ENCODE measurements at regions not wholly inside any gene's neighbourhood (a gene's known extent, or its start where the extent isn't known, plus 50 kb on each side); places are given as distances from the start of the nearest gene placed in this dataset.

DNA sequence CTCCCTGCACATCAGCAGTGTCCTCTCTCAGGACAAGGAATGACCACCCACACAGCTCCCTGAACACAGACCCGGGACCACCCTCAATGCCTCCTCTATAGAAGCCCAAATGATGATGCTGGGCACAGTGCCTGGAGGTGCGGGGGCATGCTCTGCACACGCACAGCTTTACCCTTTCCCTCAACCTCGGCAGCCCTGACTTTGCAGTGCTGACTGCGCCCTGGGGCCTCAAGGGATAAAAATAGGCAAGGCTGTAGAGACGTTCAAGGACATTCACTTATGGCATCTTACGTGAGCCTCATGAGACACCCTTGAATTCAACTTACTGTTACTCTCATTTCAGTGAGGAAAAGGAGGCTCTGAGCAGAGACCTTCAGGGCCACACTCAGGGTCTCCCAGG, 521.6 kb upstream of the MGMT start:
- H3K9me3 ChIP-seq (ENCODE audit: low read length) = no peaks in the 10 kb centered on the region
- H3K9ac ChIP-seq (ENCODE audit: low read length) = no peak overlapping the region
- no peak for TF ChIP-seq EZH2 (IDR thresholded peaks at IDR 0.05; ENCODE audit: borderline replicate concordance, low read length)
- TF ChIP-seq, protein P1, sequence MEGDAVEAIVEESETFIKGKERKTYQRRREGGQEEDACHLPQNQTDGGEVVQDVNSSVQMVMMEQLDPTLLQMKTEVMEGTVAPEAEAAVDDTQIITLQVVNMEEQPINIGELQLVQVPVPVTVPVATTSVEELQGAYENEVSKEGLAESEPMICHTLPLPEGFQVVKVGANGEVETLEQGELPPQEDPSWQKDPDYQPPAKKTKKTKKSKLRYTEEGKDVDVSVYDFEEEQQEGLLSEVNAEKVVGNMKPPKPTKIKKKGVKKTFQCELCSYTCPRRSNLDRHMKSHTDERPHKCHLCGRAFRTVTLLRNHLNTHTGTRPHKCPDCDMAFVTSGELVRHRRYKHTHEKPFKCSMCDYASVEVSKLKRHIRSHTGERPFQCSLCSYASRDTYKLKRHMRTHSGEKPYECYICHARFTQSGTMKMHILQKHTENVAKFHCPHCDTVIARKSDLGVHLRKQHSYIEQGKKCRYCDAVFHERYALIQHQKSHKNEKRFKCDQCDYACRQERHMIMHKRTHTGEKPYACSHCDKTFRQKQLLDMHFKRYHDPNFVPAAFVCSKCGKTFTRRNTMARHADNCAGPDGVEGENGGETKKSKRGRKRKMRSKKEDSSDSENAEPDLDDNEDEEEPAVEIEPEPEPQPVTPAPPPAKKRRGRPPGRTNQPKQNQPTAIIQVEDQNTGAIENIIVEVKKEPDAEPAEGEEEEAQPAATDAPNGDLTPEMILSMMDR (IDR thresholded peaks at IDR 0.05; ENCODE audit: low read length) = no peak
- no peaks in the 10 kb centered on the region for H3K79me2 ChIP-seq (ENCODE audit: insufficient read depth, low read length)
- H3K4me1 ChIP-seq (ENCODE audit: insufficient read depth, low read length, severe bottlenecking) = no peaks in the 10 kb centered on the region
- no peaks in the 10 kb centered on the region for H3K9me2 ChIP-seq (ENCODE audit: low read depth, low read length)
- no peaks in the 10 kb centered on the region for H3F3A ChIP-seq (ENCODE audit: insufficient read depth, low read length)
- no peak overlapping the region for H3K27ac ChIP-seq (ENCODE audit: low read depth, low read length, poor library complexity, severe bottlenecking)
- no peaks in the 10 kb centered on the region for H3K27me3 ChIP-seq (ENCODE audit: insufficient read depth, low read length)
- H3K36me3 ChIP-seq (ENCODE audit: insufficient read depth, low read length) = no peaks in the 10 kb centered on the region
- no peak overlapping the region for H3K4me3 ChIP-seq (ENCODE audit: low read depth, low read length, poor library complexity, severe bottlenecking)
- no peak overlapping the region for H3K4me2 ChIP-seq (ENCODE audit: low read length)
- H4K20me1 ChIP-seq (ENCODE audit: insufficient read depth, low read length) = no peaks in the 10 kb centered on the region
- no peak overlapping the region for H2AFZ ChIP-seq (ENCODE audit: low read length)

DNA sequence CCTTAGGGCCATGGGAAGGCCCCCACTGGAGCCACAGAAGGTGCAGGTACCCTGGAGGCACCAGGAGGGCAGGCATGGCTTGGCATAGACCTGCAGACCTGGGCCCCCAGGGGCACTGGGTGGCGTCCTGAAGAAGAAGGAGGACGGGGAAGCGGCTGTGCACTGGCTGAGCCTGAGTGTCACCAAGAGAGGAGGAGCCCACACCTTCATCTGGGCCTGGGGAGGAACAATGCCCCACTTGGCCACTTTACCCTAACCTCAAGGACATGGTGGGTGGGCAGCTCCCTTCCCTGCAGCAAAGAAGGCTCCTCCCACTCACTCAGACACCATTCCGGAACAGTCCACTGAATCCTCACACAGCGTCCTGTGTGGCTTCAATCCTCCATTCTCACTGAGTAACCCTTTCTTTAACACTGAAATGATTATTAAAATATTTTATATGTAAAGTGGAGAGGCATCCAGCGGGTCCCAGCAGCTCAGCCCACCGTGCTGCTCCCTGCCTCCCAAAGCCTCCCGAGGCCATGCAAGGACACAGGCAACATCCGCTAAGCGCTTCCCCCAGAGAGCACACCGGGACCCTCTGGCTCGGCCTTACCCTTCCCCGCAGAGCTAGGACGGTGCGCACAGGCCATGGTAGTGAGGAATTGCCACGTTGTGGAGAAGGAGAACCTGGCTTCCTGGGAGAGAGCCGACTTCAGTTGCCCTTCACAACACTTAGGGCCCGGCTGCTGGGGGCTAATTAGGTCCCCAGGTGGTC, 516.7 kb upstream of the MGMT start:
- no peak for TF ChIP-seq EZH2 (IDR thresholded peaks at IDR 0.05; ENCODE audit: borderline replicate concordance, low read length)
- TF ChIP-seq, protein P1 (IDR thresholded peaks at IDR 0.05; ENCODE audit: low read length) = no peak
- Histone ChIP-seq H3K27ac (ENCODE audit: low read depth, low read length, poor library complexity, severe bottlenecking) (no peak overlapping the region), H3K4me1 (ENCODE audit: insufficient read depth, low read length, severe bottlenecking) (no peaks in the 10 kb centered on the region), H3K36me3 (ENCODE audit: insufficient read depth, low read length) (no peaks in the 10 kb centered on the region), H3K4me2 (ENCODE audit: low read length) (no peak overlapping the region), H3F3A (ENCODE audit: insufficient read depth, low read length) (no peaks in the 10 kb centered on the region), H3K4me3 (ENCODE audit: low read depth, low read length, poor library complexity, severe bottlenecking) (no peak overlapping the region), H3K9me2 (ENCODE audit: low read depth, low read length) (no peaks in the 10 kb centered on the region), H3K27me3 (ENCODE audit: insufficient read depth, low read length) (no peaks in the 10 kb centered on the region), H4K20me1 (ENCODE audit: insufficient read depth, low read length) (no peaks in the 10 kb centered on the region), H2AFZ (ENCODE audit: low read length) (no peak overlapping the region), H3K79me2 (ENCODE audit: insufficient read depth, low read length) (no peaks in the 10 kb centered on the region), H3K9ac (ENCODE audit: low read length) (no peak overlapping the region), H3K9me3 (ENCODE audit: low read length) (no peaks in the 10 kb centered on the region)

DNA sequence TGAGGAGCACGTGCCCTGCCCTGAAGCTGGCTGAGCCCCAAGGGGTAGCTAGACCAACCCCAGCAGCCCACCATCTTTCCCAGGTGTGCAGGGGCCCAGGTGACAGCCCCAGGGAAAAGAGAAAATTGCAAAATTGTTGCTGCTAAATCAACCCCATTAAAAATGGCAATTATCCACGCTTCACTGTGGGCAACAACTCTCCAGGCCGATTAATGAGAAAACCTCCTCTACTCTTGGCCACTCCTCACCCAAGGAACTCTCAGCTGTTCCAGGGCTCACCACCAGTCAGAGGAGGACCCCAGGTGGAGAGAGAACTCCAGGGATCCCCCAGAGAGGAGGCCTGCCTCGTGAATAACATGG, 516.1 kb upstream of the MGMT start:
- H3K27me3 ChIP-seq (ENCODE audit: insufficient read depth, low read length) = no peaks in the 10 kb centered on the region
- H3F3A ChIP-seq (ENCODE audit: insufficient read depth, low read length) = no peaks in the 10 kb centered on the region
- H2AFZ ChIP-seq (ENCODE audit: low read length) = no peak overlapping the region
- no peak overlapping the region for H3K4me3 ChIP-seq (ENCODE audit: low read depth, low read length, poor library complexity, severe bottlenecking)
- no peaks in the 10 kb centered on the region for H4K20me1 ChIP-seq (ENCODE audit: insufficient read depth, low read length)
- no peaks in the 10 kb centered on the region for H3K79me2 ChIP-seq (ENCODE audit: insufficient read depth, low read length)
- H3K27ac ChIP-seq (ENCODE audit: low read depth, low read length, poor library complexity, severe bottlenecking) = no peak overlapping the region
- no peaks in the 10 kb centered on the region for H3K36me3 ChIP-seq (ENCODE audit: insufficient read depth, low read length)
- no peaks in the 10 kb centered on the region for H3K4me1 ChIP-seq (ENCODE audit: insufficient read depth, low read length, severe bottlenecking)
- TF ChIP-seq, protein P1 (IDR thresholded peaks at IDR 0.05; ENCODE audit: low read length) = no peak
- TF ChIP-seq EZH2 (IDR thresholded peaks at IDR 0.05; ENCODE audit: borderline replicate concordance, low read length) = no peak
- no peaks in the 10 kb centered on the region for H3K9me3 ChIP-seq (ENCODE audit: low read length)
- no peak overlapping the region for H3K4me2 ChIP-seq (ENCODE audit: low read length)
- no peaks in the 10 kb centered on the region for H3K9me2 ChIP-seq (ENCODE audit: low read depth, low read length)
- H3K9ac ChIP-seq (ENCODE audit: low read length) = no peak overlapping the region
